ENCODE measurements at regions not wholly inside any gene's neighbourhood (a gene's known extent, or its start where the extent isn't known, plus 50 kb on each side); places are given as distances from the start of the nearest gene placed in this dataset.

- no peak for TF ChIP-seq JUND (IDR thresholded peaks at IDR 0.05; ENCODE audit: low read depth)
- in situ Hi-C loops (cut with HindIII; ENCODE audit: low pct_unique_long_range_greater_than_20kb, low sequenced_read_pairs) = no loop called here
- no peak for DNase-seq (ENCODE audit: low read depth in 1 of 2, low spot score in 1 of 2)
Observed at GRCh38 chr5:32499261-32499660, 54.7 kb upstream of the ZFR start.

GRCh38 chr5:32498484-32498883 lies 53.9 kb upstream of the ZFR start:
- no peak for TF ChIP-seq JUND (IDR thresholded peaks at IDR 0.05; ENCODE audit: low read depth)
- in situ Hi-C loops (cut with HindIII; ENCODE audit: low pct_unique_long_range_greater_than_20kb, low sequenced_read_pairs) = no loop called here
- no peak for DNase-seq (ENCODE audit: low read depth in 1 of 2, low spot score in 1 of 2)

- in situ Hi-C loops (cut with HindIII; ENCODE audit: low pct_unique_long_range_greater_than_20kb, low sequenced_read_pairs) = no loop called here
- TF ChIP-seq JUND (IDR thresholded peaks at IDR 0.05; ENCODE audit: low read depth) = no peak
- no peak for DNase-seq (ENCODE audit: low read depth in 1 of 2, low spot score in 1 of 2)
Observed at GRCh38 chr5:32496104-32496503, 51.6 kb upstream of the ZFR start.

- in situ Hi-C loops (cut with HindIII; ENCODE audit: low pct_unique_long_range_greater_than_20kb, low sequenced_read_pairs) = no loop called here
- TF ChIP-seq JUND (IDR thresholded peaks at IDR 0.05; ENCODE audit: low read depth) = no peak
- no peak for DNase-seq (ENCODE audit: low read depth in 1 of 2, low spot score in 1 of 2)
Observed at GRCh38 chr5:32494827-32495226, 50.3 kb upstream of the ZFR start.
